ENCODE measurements at regions not wholly inside any gene's neighbourhood (a gene's known extent, or its start where the extent isn't known, plus 50 kb on each side); places are given as distances from the start of the nearest gene placed in this dataset.

- CTCF ChIA-PET, result no interaction called here
These were observed 652.1 kb upstream of the AADAT start for GRCh38 chr4:170741856-170742255.

GRCh38 chr4:170736710-170737109, 647.0 kb upstream of the AADAT start:
- CTCF ChIA-PET, result no interaction called here
- POLR2A ChIA-PET, result no interaction called here
- no peak for DNase-seq (ENCODE audit: extremely low spot score)
- no peak for TF ChIP-seq CTCF (IDR thresholded peaks at IDR 0.05; ENCODE audit: control extremely low read depth, extremely low read depth, low read depth, missing control alignments)

More at GRCh38 chr4:170741856-170742255, 652.1 kb upstream of the AADAT start:
- POLR2A ChIA-PET, result no interaction called here
- no peak for TF ChIP-seq CTCF (IDR thresholded peaks at IDR 0.05; ENCODE audit: control extremely low read depth, extremely low read depth, low read depth, missing control alignments)
- no peak for DNase-seq (ENCODE audit: extremely low spot score)

GRCh38 chr4:170729897-170730296, 640.1 kb upstream of the AADAT start:
- ChIA-PET CTCF (no interaction called here), POLR2A (no interaction called here)
- DNase-seq (ENCODE audit: extremely low spot score), result no peak
- TF ChIP-seq CTCF (IDR thresholded peaks at IDR 0.05; ENCODE audit: control extremely low read depth, extremely low read depth, low read depth, missing control alignments), result no peak

- TF ChIP-seq CTCF (IDR thresholded peaks at IDR 0.05; ENCODE audit: control extremely low read depth, extremely low read depth, low read depth, missing control alignments), result no peak
- POLR2A ChIA-PET, result no interaction called here
- DNase-seq (ENCODE audit: extremely low spot score), result no peak
- CTCF ChIA-PET, result no interaction called here
These were observed 639.5 kb upstream of the AADAT start for GRCh38 chr4:170729236-170729635.

GRCh38 chr4:170724191-170724590, 634.4 kb upstream of the AADAT start:
- DNase-seq (ENCODE audit: extremely low spot score), result no peak
- CTCF ChIA-PET, result interaction anchor here (1.2 to 1.9 kb wide), 2 partner anchors 11 to 464 kb away, joined by 4 to 5 read pairs; no protein-coding TSS in a partner anchor
- POLR2A ChIA-PET, result no interaction called here
- TF ChIP-seq CTCF (IDR thresholded peaks at IDR 0.05; ENCODE audit: control extremely low read depth, extremely low read depth, low read depth, missing control alignments), result no peak

GRCh38 chr4:170723171-170723570, 633.4 kb upstream of the AADAT start:
- ChIA-PET POLR2A (no interaction called here), CTCF (interaction anchor here (1.2 to 1.9 kb wide), 2 partner anchors 10 to 463 kb away, joined by 4 to 5 read pairs; no protein-coding TSS in a partner anchor)
- no peak for DNase-seq (ENCODE audit: extremely low spot score)
- TF ChIP-seq CTCF (IDR thresholded peaks at IDR 0.05; ENCODE audit: control extremely low read depth, extremely low read depth, low read depth, missing control alignments), result no peak

Data from GM10248 (cell line).